ENCODE measurements at regions not wholly inside any gene's neighbourhood (a gene's known extent, or its start where the extent isn't known, plus 50 kb on each side); places are given as distances from the start of the nearest gene placed in this dataset.

DNA sequence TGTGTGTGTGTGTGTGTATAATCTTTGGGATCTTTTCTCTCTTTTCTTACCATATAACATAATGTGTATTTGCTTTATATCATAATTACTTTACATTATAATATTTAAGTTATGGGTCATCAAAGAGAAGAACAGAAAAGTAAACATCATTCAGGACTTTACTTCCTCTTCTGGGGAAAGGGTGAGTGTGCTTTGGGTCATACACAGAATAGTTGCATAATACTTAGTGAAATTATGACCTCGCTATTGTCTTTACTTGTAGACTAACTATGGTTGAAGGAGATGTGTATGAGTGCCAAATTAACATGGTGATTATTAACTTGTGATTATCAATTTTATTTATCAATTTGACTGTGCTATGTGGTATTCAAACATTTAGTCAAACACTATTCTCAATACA lies 1086.9 kb downstream of the DIPK2A start:
- Histone ChIP-seq H3K27me3 (no peaks in the 10 kb centered on the region), H3K27ac (no peak overlapping the region), H3K4me3 (no peak overlapping the region), H3K9me3 (no peaks in the 10 kb centered on the region), H3K4me1 (no peaks in the 10 kb centered on the region), H3K36me3 (no peaks in the 10 kb centered on the region)
- TF ChIP-seq, protein P1, sequence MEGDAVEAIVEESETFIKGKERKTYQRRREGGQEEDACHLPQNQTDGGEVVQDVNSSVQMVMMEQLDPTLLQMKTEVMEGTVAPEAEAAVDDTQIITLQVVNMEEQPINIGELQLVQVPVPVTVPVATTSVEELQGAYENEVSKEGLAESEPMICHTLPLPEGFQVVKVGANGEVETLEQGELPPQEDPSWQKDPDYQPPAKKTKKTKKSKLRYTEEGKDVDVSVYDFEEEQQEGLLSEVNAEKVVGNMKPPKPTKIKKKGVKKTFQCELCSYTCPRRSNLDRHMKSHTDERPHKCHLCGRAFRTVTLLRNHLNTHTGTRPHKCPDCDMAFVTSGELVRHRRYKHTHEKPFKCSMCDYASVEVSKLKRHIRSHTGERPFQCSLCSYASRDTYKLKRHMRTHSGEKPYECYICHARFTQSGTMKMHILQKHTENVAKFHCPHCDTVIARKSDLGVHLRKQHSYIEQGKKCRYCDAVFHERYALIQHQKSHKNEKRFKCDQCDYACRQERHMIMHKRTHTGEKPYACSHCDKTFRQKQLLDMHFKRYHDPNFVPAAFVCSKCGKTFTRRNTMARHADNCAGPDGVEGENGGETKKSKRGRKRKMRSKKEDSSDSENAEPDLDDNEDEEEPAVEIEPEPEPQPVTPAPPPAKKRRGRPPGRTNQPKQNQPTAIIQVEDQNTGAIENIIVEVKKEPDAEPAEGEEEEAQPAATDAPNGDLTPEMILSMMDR (IDR thresholded peaks at IDR 0.05) = no peak
- intact Hi-C loops (cut with DNase I) = no loop called here
- no peak for DNase-seq (ENCODE audit: low spot score in 2 of 2)

DNA sequence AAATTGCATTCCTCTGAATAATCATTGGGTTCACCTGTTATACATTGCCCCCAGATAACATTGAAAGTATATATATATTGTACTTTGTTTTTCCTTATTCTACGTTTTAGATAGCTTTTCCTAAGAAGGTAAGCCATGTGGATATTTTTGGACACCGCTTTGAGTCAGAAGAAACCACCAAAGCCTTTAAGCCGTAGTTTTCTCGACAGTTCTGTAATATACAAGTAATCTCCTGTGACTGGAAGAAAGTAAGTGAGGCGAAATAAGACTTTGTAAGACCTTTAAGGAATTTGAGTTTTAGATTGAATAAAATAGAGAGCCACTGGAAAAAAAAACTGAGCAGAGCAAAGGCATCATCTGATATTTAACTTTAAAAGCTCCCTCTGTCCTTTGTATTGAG lies 1092.0 kb downstream of the DIPK2A start:
- DNase-seq (ENCODE audit: low spot score in 2 of 2) = no peak
- Histone ChIP-seq H3K27me3 (no peaks in the 10 kb centered on the region), H3K9me3 (no peaks in the 10 kb centered on the region), H3K4me1 (no peaks in the 10 kb centered on the region), H3K27ac (no peak overlapping the region), H3K36me3 (no peaks in the 10 kb centered on the region), H3K4me3 (no peak overlapping the region)
- intact Hi-C loops (cut with DNase I) = no loop called here
- TF ChIP-seq, protein P1 (IDR thresholded peaks at IDR 0.05) = no peak

DNA sequence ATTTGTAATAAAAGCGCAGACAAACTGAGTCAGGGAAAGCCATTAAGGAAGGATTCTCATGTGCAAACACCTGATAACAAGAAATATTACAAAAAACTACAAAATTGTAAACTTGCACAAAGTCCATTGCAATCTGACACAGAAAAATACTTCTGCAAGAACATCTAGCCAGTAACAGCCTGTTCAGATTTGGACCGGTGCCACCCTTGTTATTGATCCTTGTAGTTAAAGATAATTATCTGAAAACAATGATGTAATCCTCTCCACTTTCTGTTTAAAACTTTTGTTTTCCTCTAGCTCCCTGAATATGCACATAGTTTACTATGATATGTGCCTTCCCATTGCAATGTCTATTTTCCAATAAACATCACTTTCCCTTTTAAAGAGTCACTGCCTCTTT lies 1090.2 kb downstream of the PLOD2 start:
- no peaks in the 10 kb centered on the region for H3K27me3 ChIP-seq
- H3K4me3 ChIP-seq = no peak overlapping the region
- TF ChIP-seq, protein P1 (IDR thresholded peaks at IDR 0.05) = no peak
- H3K27ac ChIP-seq = no peak overlapping the region
- H3K4me1 ChIP-seq = no peaks in the 10 kb centered on the region
- DNase-seq (ENCODE audit: low spot score in 2 of 2) = no peak
- intact Hi-C loops (cut with DNase I) = no loop called here
- no peaks in the 10 kb centered on the region for H3K9me3 ChIP-seq
- H3K36me3 ChIP-seq = no peaks in the 10 kb centered on the region

DNA sequence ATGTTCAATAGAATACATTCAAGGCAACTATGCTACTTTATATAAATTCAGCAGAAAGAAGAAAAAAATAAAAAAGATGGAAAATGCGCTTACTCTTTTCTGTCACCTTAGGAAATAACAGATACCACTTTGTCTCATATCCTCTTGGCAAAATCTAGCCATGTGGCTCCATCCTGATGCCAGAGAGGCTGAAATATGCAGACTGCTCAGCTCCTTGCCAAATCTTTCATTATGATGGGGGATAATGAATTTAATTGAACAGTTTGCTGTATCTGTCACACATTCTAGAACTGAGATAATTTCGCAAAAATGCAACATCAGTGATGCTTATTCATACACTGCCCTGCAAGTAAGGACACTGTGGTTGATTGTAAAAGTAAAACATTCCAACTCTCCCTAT lies 1081.5 kb downstream of the PLOD2 start:
- no peaks in the 10 kb centered on the region for H3K4me1 ChIP-seq
- intact Hi-C loops (cut with DNase I) = no loop called here
- no peak for DNase-seq (ENCODE audit: low spot score in 2 of 2)
- H3K9me3 ChIP-seq = no peaks in the 10 kb centered on the region
- TF ChIP-seq, protein P1 (IDR thresholded peaks at IDR 0.05) = no peak
- H3K27ac ChIP-seq = no peak overlapping the region
- no peaks in the 10 kb centered on the region for H3K27me3 ChIP-seq
- no peak overlapping the region for H3K4me3 ChIP-seq
- no peaks in the 10 kb centered on the region for H3K36me3 ChIP-seq

DNA sequence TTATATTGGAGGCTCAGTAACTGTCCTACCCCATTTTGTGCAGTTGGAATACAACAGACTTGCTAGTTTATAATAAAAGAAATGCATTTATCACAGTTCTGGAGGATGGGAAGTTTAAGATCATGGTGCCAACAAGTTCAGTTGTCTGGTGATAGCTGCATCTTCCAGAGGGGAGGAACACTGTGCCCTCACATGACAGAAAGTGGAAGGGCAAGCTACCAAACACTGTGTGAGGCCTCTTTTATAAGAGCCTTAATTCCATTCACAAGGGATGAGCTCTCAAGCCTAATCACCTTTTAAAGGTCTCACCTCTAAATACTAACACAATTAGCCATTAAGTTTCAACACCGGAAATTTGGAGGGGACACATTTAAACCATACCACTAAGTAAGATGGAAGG lies 1073.9 kb downstream of the PLOD2 start:
- no peaks in the 10 kb centered on the region for H3K27me3 ChIP-seq
- no peaks in the 10 kb centered on the region for H3K36me3 ChIP-seq
- no peak for DNase-seq (ENCODE audit: low spot score in 2 of 2)
- H3K4me1 ChIP-seq = no peaks in the 10 kb centered on the region
- no peak overlapping the region for H3K4me3 ChIP-seq
- no peak overlapping the region for H3K27ac ChIP-seq
- intact Hi-C loops (cut with DNase I) = no loop called here
- no peaks in the 10 kb centered on the region for H3K9me3 ChIP-seq
- TF ChIP-seq, protein P1 (IDR thresholded peaks at IDR 0.05) = no peak

DNA sequence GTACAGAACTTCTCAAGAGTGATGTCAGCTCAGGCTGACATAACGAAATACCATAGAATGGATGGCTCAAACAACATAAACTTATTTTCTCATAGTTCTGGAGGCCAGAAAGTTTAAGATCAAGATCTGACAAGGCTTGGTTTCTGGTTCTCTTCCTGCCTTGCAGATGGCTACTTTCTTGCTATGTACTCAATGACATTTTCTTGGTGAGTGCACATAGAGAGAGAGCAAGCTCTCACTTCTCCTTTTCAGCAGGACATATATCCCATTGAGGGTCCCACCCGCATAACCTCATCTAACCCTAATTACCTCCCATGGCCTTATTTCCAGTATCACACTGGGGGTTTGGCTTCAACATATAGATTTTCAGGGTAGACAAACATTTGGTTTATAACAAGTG lies 1072.1 kb downstream of the PLOD2 start:
- no peaks in the 10 kb centered on the region for H3K36me3 ChIP-seq
- H3K4me1 ChIP-seq = no peaks in the 10 kb centered on the region
- H3K27me3 ChIP-seq = no peaks in the 10 kb centered on the region
- no peak overlapping the region for H3K4me3 ChIP-seq
- H3K27ac ChIP-seq = no peak overlapping the region
- TF ChIP-seq, protein P1 (IDR thresholded peaks at IDR 0.05) = no peak
- no peak for DNase-seq (ENCODE audit: low spot score in 2 of 2)
- intact Hi-C loops (cut with DNase I) = no loop called here
- H3K9me3 ChIP-seq = no peaks in the 10 kb centered on the region
